GM12878 (cell line): ENCODE measurements at regions not wholly inside any gene's neighbourhood (a gene's known extent, or its start where the extent isn't known, plus 50 kb on each side); places are given as distances from the start of the nearest gene placed in this dataset.
"Not testable (repeated sequence)": the region's sequence is repeated elsewhere in the genome, so short reads cannot be mapped to it uniquely, and the experiment has no call there.

Experiments
- BCL11A ChIP-seq: IDR thresholded peaks from 2 replicates; pipeline ENCODE4 v1.6.1; 2011; ENCODE audit warnings: low read depth, low read length
- DPF2 ChIP-seq: fragments of 450-650 bp; IDR thresholded peaks from 2 replicates; pipeline ENCODE4 v1.6.1; 2017; ENCODE audit warnings: mild to moderate bottlenecking
- EGR1 ChIP-seq, 2 experiments: IDR thresholded peaks; 1 replicate in 1 of 2; 2 replicates in 1 of 2; pipeline ENCODE4 v1.6.1; 2011 to 2012; ENCODE audit warnings: low read depth in 2 of 2, low read length in 2 of 2, borderline replicate concordance in 1 of 2, mild to moderate bottlenecking in 1 of 2, moderate library complexity in 1 of 2
- EZH2 ChIP-seq: IDR thresholded peaks from 2 replicates; pipeline ENCODE4 v1.6.1; 2012; ENCODE audit warnings: low read depth, mild to moderate bottlenecking, control low read depth, inconsistent platforms, low read length, borderline replicate concordance; ENCODE audit not compliant: control insufficient read depth
- HCFC1 ChIP-seq: fragments of 150-350 bp; IDR thresholded peaks from 2 replicates; pipeline ENCODE4 v1.6.1; 2014; ENCODE audit warnings: low read length
- PAX5 ChIP-seq: IDR thresholded peaks from 2 replicates; pipeline ENCODE4 v1.6.1; 2011; ENCODE audit warnings: low read depth, low read length, borderline replicate concordance
- RBBP5 ChIP-seq: fragments of 200-600 bp; sonication (generic); conservative IDR thresholded peaks from 2 replicates; pipeline ENCODE4 v1.6.1; 2016
- SIN3A ChIP-seq: IDR thresholded peaks from 2 replicates; pipeline ENCODE4 v1.6.1; 2012; ENCODE audit warnings: low read depth, low read length, improper control_type of control experiment
- TCF7 ChIP-seq: IDR thresholded peaks from 2 replicates; pipeline ENCODE4 v1.6.1; 2014; ENCODE audit warnings: antibody characterized with exemption, borderline replicate concordance
- YY1 ChIP-seq: IDR thresholded peaks from 2 replicates; pipeline ENCODE4 v1.6.1; 2011; ENCODE audit warnings: low read depth, mild to moderate bottlenecking, low read length
- ZNF274 ChIP-seq: IDR thresholded peaks from one replicate; pipeline ENCODE4 v1.8.0; 2011; ENCODE audit not compliant: insufficient read length, insufficient read depth
- ZNF687 ChIP-seq: fragments of 450-650 bp; IDR thresholded peaks from 2 replicates; pipeline ENCODE4 v1.6.1; 2017; ENCODE audit warnings: mild to moderate bottlenecking, moderate library complexity

- not testable (repeated sequence) for TF ChIP-seq TCF7; PAX5; ZNF274; EGR1 (IDR thresholded peaks at IDR 0.05; ENCODE audit: borderline replicate concordance in 1 of 2, low read depth in 2 of 2, low read length in 2 of 2); RBBP5; BCL11A; HCFC1; YY1; DPF2; SIN3A; ZNF687; EZH2
These were observed 66.1 kb downstream of the TRIM43 start for GRCh38 chr2:95657937-95658336.
